ENCODE measurements at regions not wholly inside any gene's neighbourhood (a gene's known extent, or its start where the extent isn't known, plus 50 kb on each side); places are given as distances from the start of the nearest gene placed in this dataset.
A peak's percentile ranks its signal among the peaks of the same experiment; 100 is the strongest.

DNA sequence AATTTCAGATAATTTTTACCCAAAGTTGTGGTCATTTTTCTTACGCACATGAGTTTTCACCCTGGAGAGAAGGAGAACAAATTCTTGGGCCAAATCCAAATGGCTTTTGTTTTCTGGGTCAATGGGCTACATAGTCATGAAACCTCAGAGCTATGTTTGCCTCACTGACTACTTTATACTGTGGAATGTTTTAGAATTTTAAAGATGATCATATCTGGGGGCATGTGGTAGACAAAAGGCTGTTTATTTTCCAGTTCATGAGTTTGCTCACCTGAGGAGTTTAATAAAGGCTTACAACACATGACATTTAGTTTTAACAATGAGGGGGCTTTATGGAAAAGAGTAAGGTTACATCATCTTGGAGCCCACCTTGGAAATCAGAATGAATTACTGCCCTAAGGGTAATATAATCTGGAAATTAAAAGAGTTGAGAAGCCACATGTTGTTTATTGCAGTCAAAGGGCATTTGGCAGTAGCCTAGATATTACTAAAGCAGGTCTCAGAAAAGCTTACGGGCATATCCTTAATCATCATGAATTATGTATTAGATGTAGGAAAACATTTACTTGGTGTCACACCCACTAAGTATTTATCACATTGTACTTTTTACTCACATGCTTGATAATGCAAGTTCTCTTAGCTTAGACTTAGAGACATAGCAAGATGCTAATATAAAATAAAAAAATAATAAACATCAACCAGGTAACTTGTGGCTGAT, 466.1 kb downstream of the EDEM1 start:
- H3K36me3 Mint-ChIP-seq (ENCODE audit: low read depth), result no peaks in the 10 kb centered on the region
- no peaks in the 10 kb centered on the region for H3K27me3 Mint-ChIP-seq (ENCODE audit: low read depth)
- H3K4me1 Mint-ChIP-seq, result no peaks in the 10 kb centered on the region
- peak overlapping the region in 1 of 3 experiments; percentile 8 for H3K27ac Mint-ChIP-seq
- H3K9me3 Mint-ChIP-seq, result peaks cover 11% of the 10 kb centered on the region
- TF ChIP-seq, protein P1, sequence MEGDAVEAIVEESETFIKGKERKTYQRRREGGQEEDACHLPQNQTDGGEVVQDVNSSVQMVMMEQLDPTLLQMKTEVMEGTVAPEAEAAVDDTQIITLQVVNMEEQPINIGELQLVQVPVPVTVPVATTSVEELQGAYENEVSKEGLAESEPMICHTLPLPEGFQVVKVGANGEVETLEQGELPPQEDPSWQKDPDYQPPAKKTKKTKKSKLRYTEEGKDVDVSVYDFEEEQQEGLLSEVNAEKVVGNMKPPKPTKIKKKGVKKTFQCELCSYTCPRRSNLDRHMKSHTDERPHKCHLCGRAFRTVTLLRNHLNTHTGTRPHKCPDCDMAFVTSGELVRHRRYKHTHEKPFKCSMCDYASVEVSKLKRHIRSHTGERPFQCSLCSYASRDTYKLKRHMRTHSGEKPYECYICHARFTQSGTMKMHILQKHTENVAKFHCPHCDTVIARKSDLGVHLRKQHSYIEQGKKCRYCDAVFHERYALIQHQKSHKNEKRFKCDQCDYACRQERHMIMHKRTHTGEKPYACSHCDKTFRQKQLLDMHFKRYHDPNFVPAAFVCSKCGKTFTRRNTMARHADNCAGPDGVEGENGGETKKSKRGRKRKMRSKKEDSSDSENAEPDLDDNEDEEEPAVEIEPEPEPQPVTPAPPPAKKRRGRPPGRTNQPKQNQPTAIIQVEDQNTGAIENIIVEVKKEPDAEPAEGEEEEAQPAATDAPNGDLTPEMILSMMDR (IDR thresholded peaks at IDR 0.05; ENCODE audit: unreplicated experiment in 3 of 3), result no peak
- H3K4me3 Mint-ChIP-seq, result no peak overlapping the region

DNA sequence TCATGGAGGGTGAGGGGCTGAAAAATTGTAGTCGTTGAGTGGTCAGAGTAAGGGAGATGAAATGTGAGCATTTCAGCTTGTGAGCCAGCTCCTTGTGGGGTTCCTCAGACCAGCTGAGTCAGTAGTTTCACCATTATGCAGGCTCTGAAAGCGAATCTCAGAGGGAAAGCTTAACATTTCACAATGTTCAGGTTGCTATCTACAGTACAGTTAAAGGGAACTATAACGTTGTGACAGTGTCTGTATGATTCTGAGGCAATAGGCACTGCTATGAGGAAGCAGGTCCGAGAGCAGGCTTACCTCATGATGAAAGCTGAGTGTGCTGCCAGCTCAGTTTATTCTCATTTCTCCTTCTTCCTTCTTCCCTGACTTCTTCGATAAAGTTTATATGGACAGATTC, 469.6 kb downstream of the EDEM1 start:
- Mint-ChIP-seq H3K9me3 (peaks cover 18% of the 10 kb centered on the region), H3K27ac (no peak overlapping the region), H3K36me3 (ENCODE audit: low read depth) (no peaks in the 10 kb centered on the region), H3K27me3 (ENCODE audit: low read depth) (no peaks in the 10 kb centered on the region), H3K4me1 (no peaks in the 10 kb centered on the region), H3K4me3 (no peak overlapping the region)
- TF ChIP-seq, protein P1 (IDR thresholded peaks at IDR 0.05; ENCODE audit: unreplicated experiment in 3 of 3), result no peak

DNA sequence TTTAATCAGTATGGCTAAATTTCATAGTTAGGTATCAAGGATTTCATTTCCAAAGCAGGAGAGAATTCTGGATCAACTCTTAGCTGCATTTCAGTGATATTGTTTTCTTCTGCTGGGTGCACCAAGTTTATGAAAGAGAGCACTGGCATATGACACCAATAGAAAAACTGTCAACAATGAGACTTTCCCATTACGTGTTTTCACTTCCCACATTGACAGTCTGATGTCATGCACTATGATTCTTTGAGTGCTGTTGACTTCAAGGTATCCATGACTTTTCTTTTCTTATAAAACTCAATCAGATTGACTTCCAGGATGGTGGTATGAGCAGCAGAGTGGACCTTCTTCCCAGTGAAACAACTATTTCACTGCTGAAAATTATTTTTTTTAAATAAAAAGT, 476.1 kb downstream of the EDEM1 start:
- H3K27ac Mint-ChIP-seq, result no peak overlapping the region
- H3K9me3 Mint-ChIP-seq, result peaks cover 27% of the 10 kb centered on the region
- peaks cover 4% of the 10 kb centered on the region for H3K27me3 Mint-ChIP-seq (ENCODE audit: low read depth)
- H3K36me3 Mint-ChIP-seq (ENCODE audit: low read depth), result no peaks in the 10 kb centered on the region
- no peak overlapping the region for H3K4me3 Mint-ChIP-seq
- H3K4me1 Mint-ChIP-seq, result no peaks in the 10 kb centered on the region
- TF ChIP-seq, protein P1 (IDR thresholded peaks at IDR 0.05; ENCODE audit: unreplicated experiment in 3 of 3), result no peak

DNA sequence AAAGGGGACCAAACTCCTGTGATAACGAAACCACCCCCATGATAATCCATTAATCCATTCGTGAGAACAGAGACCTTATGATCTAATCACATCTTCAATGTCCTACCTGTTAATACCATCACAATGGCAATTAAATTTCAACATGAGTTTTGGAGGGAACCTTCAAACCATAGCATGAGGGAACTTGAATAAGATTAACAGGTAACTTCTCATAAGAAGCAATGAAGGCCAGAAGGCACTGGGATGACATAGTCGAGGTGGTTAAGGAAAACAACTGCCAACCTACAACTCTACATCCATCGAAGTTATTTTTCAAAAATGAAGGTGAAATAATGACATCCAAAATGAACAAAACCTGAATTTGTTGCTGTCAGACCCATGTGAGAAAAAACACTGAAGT, 478.9 kb downstream of the EDEM1 start:
- Mint-ChIP-seq H3K27ac (no peak overlapping the region), H3K4me3 (no peak overlapping the region), H3K36me3 (ENCODE audit: low read depth) (no peaks in the 10 kb centered on the region), H3K4me1 (no peaks in the 10 kb centered on the region), H3K9me3 (peaks cover 21% of the 10 kb centered on the region), H3K27me3 (ENCODE audit: low read depth) (peaks cover 4% of the 10 kb centered on the region)
- TF ChIP-seq, protein P1 (IDR thresholded peaks at IDR 0.05; ENCODE audit: unreplicated experiment in 3 of 3), result no peak

DNA sequence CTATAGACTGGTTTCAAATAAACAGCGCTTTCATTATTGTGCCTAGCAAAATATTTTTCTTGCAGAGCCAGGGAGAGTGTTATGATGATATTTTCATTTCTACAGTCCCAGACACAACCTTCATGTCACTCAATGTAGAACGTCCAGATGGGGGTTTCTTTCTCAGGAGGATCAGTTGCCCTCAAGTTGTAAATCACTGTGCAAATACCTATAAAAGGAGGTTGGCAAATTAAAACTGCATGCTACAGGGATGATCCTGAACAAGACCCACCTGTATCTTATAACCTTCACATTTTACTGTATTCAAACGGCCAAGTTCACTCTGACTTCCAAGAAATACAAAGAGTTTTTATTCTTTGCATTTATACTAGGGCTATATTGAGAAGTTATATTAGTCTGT, 486.0 kb downstream of the EDEM1 start:
- TF ChIP-seq, protein P1 (IDR thresholded peaks at IDR 0.05; ENCODE audit: unreplicated experiment in 3 of 3), result no peak
- H3K27me3 Mint-ChIP-seq (ENCODE audit: low read depth), result no peaks in the 10 kb centered on the region
- no peaks in the 10 kb centered on the region for H3K36me3 Mint-ChIP-seq (ENCODE audit: low read depth)
- no peaks in the 10 kb centered on the region for H3K9me3 Mint-ChIP-seq
- no peak overlapping the region for H3K4me3 Mint-ChIP-seq
- H3K27ac Mint-ChIP-seq, result no peak overlapping the region
- H3K4me1 Mint-ChIP-seq, result peaks cover 11% of the 10 kb centered on the region

DNA sequence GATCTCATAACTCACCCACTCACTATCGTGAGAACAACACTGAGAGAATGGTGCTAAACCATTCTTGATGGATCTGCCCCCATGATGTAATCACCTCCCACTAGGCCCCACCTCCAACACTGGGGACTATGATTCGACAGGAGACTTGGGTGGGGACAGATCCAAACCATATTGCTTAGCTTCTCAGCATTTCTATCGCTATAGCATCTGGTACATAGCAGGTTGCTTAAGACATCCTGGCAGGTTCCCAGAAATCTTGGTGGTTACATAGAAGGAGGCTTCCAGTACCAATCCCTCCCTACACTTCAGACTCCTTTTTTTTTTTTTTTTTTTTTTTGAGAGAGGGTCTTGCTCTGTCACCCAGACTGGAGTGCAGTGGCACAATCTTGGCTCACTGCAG, 487.8 kb downstream of the EDEM1 start:
- TF ChIP-seq, protein P1 (IDR thresholded peaks at IDR 0.05; ENCODE audit: unreplicated experiment in 3 of 3), result no peak

More for the DNA sequence above, 487.8 kb downstream of the EDEM1 start:
- Mint-ChIP-seq H3K4me3 (no peak overlapping the region), H3K36me3 (ENCODE audit: low read depth) (no peaks in the 10 kb centered on the region), H3K27ac (no peak overlapping the region), H3K4me1 (peaks cover 11% of the 10 kb centered on the region), H3K9me3 (no peaks in the 10 kb centered on the region), H3K27me3 (ENCODE audit: low read depth) (no peaks in the 10 kb centered on the region)
